ENCODE measurements at regions not wholly inside any gene's neighbourhood (a gene's known extent, or its start where the extent isn't known, plus 50 kb on each side); places are given as distances from the start of the nearest gene placed in this dataset.

DNA sequence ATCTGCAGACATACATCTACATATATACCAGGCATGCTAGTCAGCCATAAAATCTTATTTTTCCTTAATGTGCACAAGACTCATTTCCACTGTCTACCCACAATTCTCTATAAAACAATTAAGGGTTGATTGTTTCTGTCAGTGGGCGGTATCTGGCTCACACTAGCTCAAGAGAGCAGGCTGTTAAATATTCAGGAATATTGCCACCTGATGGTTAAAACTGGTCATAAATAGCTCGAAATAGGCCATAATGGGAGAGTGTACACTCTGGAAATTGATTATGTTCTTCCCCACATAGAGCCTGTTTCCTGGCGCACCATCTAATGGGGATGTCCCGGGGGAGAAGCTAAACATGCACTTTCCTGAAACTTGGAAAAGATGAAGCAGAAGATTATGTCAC is 620.6 kb upstream of the ANKRD30A start:
- H3K4me3 Mint-ChIP-seq = no peak overlapping the region
- peaks cover 0 to 3% (median 1%) of the 10 kb centered on the region in 3 donors for H3K27me3 Mint-ChIP-seq (ENCODE audit: low read depth in 3 of 3)
- peaks cover 0 to 9% (median 4%) of the 10 kb centered on the region in 7 donors for H3K9me3 Mint-ChIP-seq
- Histone ChIP-seq H3K36me3 (replicated peaks in 1 of 2; ENCODE audit: control insufficient read depth in 1 of 2, insufficient read depth in 2 of 2, low read length in 2 of 2) (no peaks in the 10 kb centered on the region), H3K4me3 (replicated peaks in 1 of 3; ENCODE audit: low read depth in 2 of 3, low read length in 3 of 3) (no peak overlapping the region), H4K20me1 (ENCODE audit: insufficient read depth, low read length) (no peaks in the 10 kb centered on the region), H2AFZ (ENCODE audit: insufficient read depth, low read depth, low read length, poor library complexity, severe bottlenecking) (no peak overlapping the region), H3K79me2 (ENCODE audit: insufficient read depth, low read length) (no peaks in the 10 kb centered on the region), H3K27ac (ENCODE audit: low read depth in 1 of 2, low read length in 2 of 2) (no peak overlapping the region), H3K9me3 (replicated peaks in 1 of 2; ENCODE audit: control insufficient read depth in 1 of 2, insufficient read depth in 1 of 2, low read length in 2 of 2) (peaks cover 0 to 3% of the 10 kb centered on the region in 2 donors), H3K4me2 (replicated peaks; ENCODE audit: extremely low read depth, low read length, poor library complexity, severe bottlenecking) (no peak overlapping the region), H3K27me3 (ENCODE audit: control insufficient read depth in 2 of 2, insufficient read depth in 2 of 2, low read length in 2 of 2) (no peaks in the 10 kb centered on the region), H3K9ac (ENCODE audit: insufficient read depth, low read length, poor library complexity, severe bottlenecking) (no peak overlapping the region), H3K4me1 (ENCODE audit: control insufficient read depth in 1 of 2, insufficient read depth in 2 of 2, low read length in 2 of 2) (no peaks in the 10 kb centered on the region)
- H3K27ac Mint-ChIP-seq = no peak overlapping the region
- no peak for TF ChIP-seq CTCF (IDR thresholded peaks at IDR 0.05)
- H3K4me1 Mint-ChIP-seq = no peaks in the 10 kb centered on the region
- intact Hi-C loops (cut with micrococcal nuclease) = no loop called here
- no peaks in the 10 kb centered on the region for H3K36me3 Mint-ChIP-seq
- no peak for DNase-seq
- 70% methylated on average over 2 of the region's 4 CpGs for WGBS (ENCODE audit: insufficient coverage)

GRCh38 chr10:36500266-36500665 is 625.1 kb upstream of the ANKRD30A start:
- H3K27me3 ChIP-seq (ENCODE audit: control insufficient read depth in 2 of 2, insufficient read depth in 2 of 2, low read length in 2 of 2) = no peaks in the 10 kb centered on the region
- H3K27me3 Mint-ChIP-seq (ENCODE audit: low read depth in 3 of 3) = peaks cover 0 to 3% (median 0%) of the 10 kb centered on the region in 3 donors
- H3K36me3 ChIP-seq (replicated peaks in 1 of 2; ENCODE audit: control insufficient read depth in 1 of 2, insufficient read depth in 2 of 2, low read length in 2 of 2) = no peaks in the 10 kb centered on the region
- no peaks in the 10 kb centered on the region for H3K79me2 ChIP-seq (ENCODE audit: insufficient read depth, low read length)
- no peaks in the 10 kb centered on the region for H3K4me1 ChIP-seq (ENCODE audit: control insufficient read depth in 1 of 2, insufficient read depth in 2 of 2, low read length in 2 of 2)
- no peaks in the 10 kb centered on the region for H4K20me1 ChIP-seq (ENCODE audit: insufficient read depth, low read length)
- H3K4me3 Mint-ChIP-seq = no peak overlapping the region
- peaks cover 3 to 12% (median 6%) of the 10 kb centered on the region in 7 donors for H3K9me3 Mint-ChIP-seq
- H3K9ac ChIP-seq (ENCODE audit: insufficient read depth, low read length, poor library complexity, severe bottlenecking) = no peak overlapping the region
- DNase-seq = no peak
- intact Hi-C loops (cut with micrococcal nuclease) = no loop called here
- H3K36me3 Mint-ChIP-seq = no peaks in the 10 kb centered on the region
- H2AFZ ChIP-seq (ENCODE audit: insufficient read depth, low read depth, low read length, poor library complexity, severe bottlenecking) = no peak overlapping the region
- H3K9me3 ChIP-seq (replicated peaks in 1 of 2; ENCODE audit: control insufficient read depth in 1 of 2, insufficient read depth in 1 of 2, low read length in 2 of 2) = no peaks in the 10 kb centered on the region
- H3K4me2 ChIP-seq (replicated peaks; ENCODE audit: extremely low read depth, low read length, poor library complexity, severe bottlenecking) = no peak overlapping the region
- no peaks in the 10 kb centered on the region for H3K4me1 Mint-ChIP-seq
- no peak overlapping the region for H3K27ac Mint-ChIP-seq
- H3K27ac ChIP-seq (ENCODE audit: low read depth in 1 of 2, low read length in 2 of 2) = no peak overlapping the region
- WGBS (ENCODE audit: insufficient coverage) = no CpG with 5 or more reads among the region's 1 CpG
- TF ChIP-seq CTCF (IDR thresholded peaks at IDR 0.05) = no peak
- H3K4me3 ChIP-seq (replicated peaks in 1 of 3; ENCODE audit: low read depth in 2 of 3, low read length in 3 of 3) = no peak overlapping the region
